GM18519 (cell line): ENCODE measurements at regions not wholly inside any gene's neighbourhood (a gene's known extent, or its start where the extent isn't known, plus 50 kb on each side); places are given as distances from the start of the nearest gene placed in this dataset.
"Not testable (repeated sequence)": the region's sequence is repeated elsewhere in the genome, so short reads cannot be mapped to it uniquely, and the experiment has no call there.

Experiments used
- ATAC-seq: cut with Tn5 transposase; IDR thresholded peaks from one replicate; pipeline ENCODE4 v1.9.1; 2021; ENCODE audit warnings: mild to moderate bottlenecking, moderate library complexity; ENCODE audit not compliant: unreplicated experiment, low FRiP score

GRCh38 chr11:22567759-22568158, 57.9 kb downstream of the FANCF start:
- ATAC-seq, result no peak

GRCh38 chr11:22566293-22566692, 59.3 kb downstream of the FANCF start:
- no peak for ATAC-seq

GRCh38 chr11:22561283-22561682, 64.3 kb downstream of the FANCF start:
- no peak for ATAC-seq

- no peak for ATAC-seq
These were observed 66.2 kb downstream of the FANCF start for GRCh38 chr11:22559416-22559815.

GRCh38 chr11:22558664-22559063, 67.0 kb downstream of the FANCF start:
- no peak for ATAC-seq

- no peak for ATAC-seq
These were observed 69.2 kb downstream of the FANCF start for GRCh38 chr11:22556381-22556780.

- ATAC-seq, result no peak
These were observed 69.7 kb downstream of the FANCF start for GRCh38 chr11:22555881-22556280.

- ATAC-seq, result peak; percentile 95
These were observed 71.4 kb downstream of the FANCF start for GRCh38 chr11:22554221-22554620.

GRCh38 chr11:22552885-22553284, 72.7 kb downstream of the FANCF start:
- no peak for ATAC-seq

- ATAC-seq, result no peak
These were observed 78.9 kb downstream of the FANCF start for GRCh38 chr11:22546746-22547145.

- no peak for ATAC-seq
These were observed 82.4 kb downstream of the FANCF start for GRCh38 chr11:22543261-22543660.

- peak; percentile 44 for ATAC-seq
These were observed 85.8 kb downstream of the FANCF start for GRCh38 chr11:22539821-22540256.

- no peak for ATAC-seq
These were observed 89.6 kb downstream of the FANCF start for GRCh38 chr11:22536071-22536470.

- ATAC-seq, result not testable (repeated sequence)
These were observed 96.8 kb downstream of the FANCF start for GRCh38 chr11:22528612-22529429.

- no peak for ATAC-seq
These were observed 103.4 kb downstream of the FANCF start for GRCh38 chr11:22522225-22522624.

GRCh38 chr11:22521226-22521625, 104.4 kb downstream of the FANCF start:
- ATAC-seq, result peak; percentile 90

- no peak for ATAC-seq
These were observed 105.1 kb downstream of the FANCF start for GRCh38 chr11:22520521-22520920.

GRCh38 chr11:22518344-22518743, 107.3 kb downstream of the FANCF start:
- ATAC-seq, result not testable (repeated sequence)

GRCh38 chr11:22516111-22516510, 109.5 kb downstream of the FANCF start:
- ATAC-seq, result no peak

- peak; percentile 55 for ATAC-seq
These were observed 113.2 kb downstream of the FANCF start for GRCh38 chr11:22512457-22512856.

- ATAC-seq, result no peak
These were observed 114.9 kb downstream of the FANCF start for GRCh38 chr11:22510741-22511140.

- no peak for ATAC-seq
These were observed 115.6 kb downstream of the FANCF start for GRCh38 chr11:22510010-22510409.
